Common myeloid progenitor, CD34-positive (primary cell): ENCODE measurements at regions not wholly inside any gene's neighbourhood (a gene's known extent, or its start where the extent isn't known, plus 50 kb on each side); places are given as distances from the start of the nearest gene placed in this dataset.

ENCODE experiments used
- CTCF ChIA-PET: fragments of 350-600 bp; sonication (Branson Sonifier 250); formaldehyde crosslinking; loops from one replicate; lab custom pipeline; 2021; ENCODE audit warnings: antibody characterized with exemption; lab: Charles Lee
- POLR2A ChIA-PET: fragments of 350-600 bp; sonication (Branson Sonifier 250); formaldehyde crosslinking; loops from one replicate; lab custom pipeline; 2021; ENCODE audit warnings: antibody characterized with exemption; lab: Charles Lee
- DNase-seq, 3 donors: peaks; one replicate each; pipeline versions ENCODE4 v3.0.0 to v3.0.0-alpha.2; 2013
- H3K27ac ChIP-seq, 2 experiments: 1 replicate in 1 of 2; 2 replicates in 1 of 2; pipeline ENCODE4 v1.7.0; 2013; ENCODE audit warnings: inconsistent platforms in 2 of 2, low read length in 2 of 2, mild to moderate bottlenecking in 2 of 2, low read depth in 1 of 2, moderate library complexity in 1 of 2; ENCODE audit not compliant: severe bottlenecking in 2 of 2, insufficient read depth in 1 of 2, poor library complexity in 1 of 2
- H3K27me3 ChIP-seq, 5 experiments: replicated peaks in 2 of 5; 1 replicate in 3 of 5; 2 replicates in 2 of 5; pipeline versions ENCODE4 v1.6.1 to v1.7.0; 2013; ENCODE audit warnings: low read length in 4 of 5, mild to moderate bottlenecking in 2 of 5, moderate library complexity in 2 of 5, inconsistent platforms in 1 of 5; ENCODE audit not compliant: insufficient read depth in 5 of 5, control insufficient read depth in 4 of 5
- H3K36me3 ChIP-seq, 4 experiments: 1 replicate in 2 of 4; 2 replicates in 2 of 4; pipeline versions ENCODE4 v1.6.1 to v1.7.0; 2013; ENCODE audit warnings: low read length in 3 of 4, control low read depth in 1 of 4, mild to moderate bottlenecking in 1 of 4; ENCODE audit not compliant: control insufficient read depth in 4 of 4, insufficient read depth in 4 of 4
- H3K4me1 ChIP-seq, 4 experiments: 1 replicate in 3 of 4; 2 replicates in 1 of 4; pipeline versions ENCODE4 v1.6.1 to v1.7.1; 2013; ENCODE audit warnings: low read length in 3 of 4, mild to moderate bottlenecking in 3 of 4, control low read depth in 1 of 4, inconsistent platforms in 1 of 4, moderate library complexity in 1 of 4; ENCODE audit not compliant: control insufficient read depth in 4 of 4, insufficient read depth in 4 of 4; ENCODE audit errors: control extremely low read depth in 1 of 4
- H3K4me3 ChIP-seq, 7 experiments: 1 replicate in 4 of 7; 2 replicates in 3 of 7; pipeline versions ENCODE4 v1.5.1 to v1.7.0; 2013; ENCODE audit warnings: mild to moderate bottlenecking in 7 of 7, low read length in 6 of 7, moderate library complexity in 6 of 7, inconsistent platforms in 2 of 7, low read depth in 2 of 7, control low read depth in 1 of 7; ENCODE audit not compliant: insufficient read depth in 4 of 7, control insufficient read depth in 1 of 7; ENCODE audit errors: extremely low read depth in 1 of 7
- H3K9me3 ChIP-seq, 5 experiments: 1 replicate in 4 of 5; 2 replicates in 1 of 5; pipeline versions ENCODE4 v1.6.1 to v1.7.1; 2013; ENCODE audit warnings: low read length in 4 of 5, mild to moderate bottlenecking in 2 of 5, inconsistent platforms in 1 of 5, low read depth in 1 of 5, moderate library complexity in 1 of 5; ENCODE audit not compliant: control insufficient read depth in 4 of 5, insufficient read depth in 2 of 5; ENCODE audit errors: control extremely low read depth in 1 of 5
- WGBS: methylation state at CpG from one replicate; pipeline ENCODE4 v1.1.5; 2013; ENCODE audit not compliant: insufficient coverage; 5-methylcytosine and 5-hydroxymethylcytosine counted together

- no peaks in the 10 kb centered on the region for H3K36me3 ChIP-seq
- H3K27ac ChIP-seq = no peak overlapping the region
- no peak for DNase-seq
- no peak overlapping the region for H3K4me3 ChIP-seq
- peaks cover 0 to 1% (median 0%) of the 10 kb centered on the region in 5 experiments for H3K9me3 ChIP-seq
- H3K4me1 ChIP-seq = no peaks in the 10 kb centered on the region
- no peaks in the 10 kb centered on the region for H3K27me3 ChIP-seq
- CTCF ChIA-PET = no interaction called here
- POLR2A ChIA-PET = no interaction called here
Measured at GRCh38 chr19:8908066-8908465, 75.9 kb downstream of the MBD3L1 start.

- 71% methylated on average over 3 of the region's 3 CpGs for WGBS
- peaks cover 0 to 3% (median 0%) of the 10 kb centered on the region in 5 experiments for H3K9me3 ChIP-seq
- ChIA-PET POLR2A (no interaction called here), CTCF (no interaction called here)
- H3K4me1 ChIP-seq = no peaks in the 10 kb centered on the region
- H3K4me3 ChIP-seq = no peak overlapping the region
- no peak overlapping the region for H3K27ac ChIP-seq
- peaks cover 0 to 4% (median 0%) of the 10 kb centered on the region in 5 experiments for H3K27me3 ChIP-seq
- no peaks in the 10 kb centered on the region for H3K36me3 ChIP-seq
- DNase-seq = no peak
Measured at GRCh38 chr19:8910775-8911414, 78.7 kb downstream of the MBD3L1 start.

GRCh38 chr19:8915997-8916396 lies 83.8 kb downstream of the MBD3L1 start:
- POLR2A ChIA-PET = no interaction called here
- 65% methylated on average over 4 of the region's 4 CpGs for WGBS
- Histone ChIP-seq H3K4me1 (no peaks in the 10 kb centered on the region), H3K27ac (no peak overlapping the region), H3K36me3 (no peaks in the 10 kb centered on the region), H3K9me3 (peaks cover 0 to 3% (median 0%) of the 10 kb centered on the region in 5 experiments), H3K4me3 (no peak overlapping the region), H3K27me3 (peaks cover 0 to 4% (median 0%) of the 10 kb centered on the region in 5 experiments)
- DNase-seq = no peak
- CTCF ChIA-PET = interaction anchor here (0.8 kb wide), 1 partner anchor 54 kb away, joined by 3 read pairs; no protein-coding TSS in a partner anchor

- Histone ChIP-seq H3K27ac (no peak overlapping the region), H3K27me3 (peaks cover 0 to 2% (median 0%) of the 10 kb centered on the region in 5 experiments), H3K4me1 (no peaks in the 10 kb centered on the region), H3K9me3 (no peaks in the 10 kb centered on the region), H3K4me3 (no peak overlapping the region), H3K36me3 (no peaks in the 10 kb centered on the region)
- DNase-seq = no peak
- ChIA-PET POLR2A (no interaction called here), CTCF (no interaction called here)
- WGBS = 62% methylated on average over 11 of the region's 11 CpGs
Measured at GRCh38 chr19:8922591-8922990, 87.6 kb downstream of the MUC16 start.

GRCh38 chr19:8924283-8924682 lies 85.9 kb downstream of the MUC16 start:
- Histone ChIP-seq H3K27me3 (no peaks in the 10 kb centered on the region), H3K27ac (no peak overlapping the region), H3K9me3 (no peaks in the 10 kb centered on the region), H3K4me3 (no peak overlapping the region), H3K36me3 (no peaks in the 10 kb centered on the region), H3K4me1 (no peaks in the 10 kb centered on the region)
- WGBS = 84% methylated on average over 9 of the region's 12 CpGs
- CTCF ChIA-PET = no interaction called here
- POLR2A ChIA-PET = no interaction called here
- no peak for DNase-seq

GRCh38 chr19:8926341-8926740 lies 83.9 kb downstream of the MUC16 start:
- H3K4me1 ChIP-seq = no peaks in the 10 kb centered on the region
- no peaks in the 10 kb centered on the region for H3K9me3 ChIP-seq
- WGBS = 100% methylated on average over 1 of the region's 6 CpGs
- H3K4me3 ChIP-seq = no peak overlapping the region
- CTCF ChIA-PET = no interaction called here
- POLR2A ChIA-PET = no interaction called here
- DNase-seq = no peak
- no peaks in the 10 kb centered on the region for H3K36me3 ChIP-seq
- H3K27me3 ChIP-seq = no peaks in the 10 kb centered on the region
- no peak overlapping the region for H3K27ac ChIP-seq

GRCh38 chr19:8935460-8935859 lies 74.7 kb downstream of the MUC16 start:
- POLR2A ChIA-PET = no interaction called here
- no peak for DNase-seq
- no peaks in the 10 kb centered on the region for H3K9me3 ChIP-seq

More at GRCh38 chr19:8935460-8935859, 74.7 kb downstream of the MUC16 start:
- CTCF ChIA-PET = no interaction called here
- no peaks in the 10 kb centered on the region for H3K4me1 ChIP-seq
- H3K27me3 ChIP-seq = no peaks in the 10 kb centered on the region
- no peaks in the 10 kb centered on the region for H3K36me3 ChIP-seq
- no peak overlapping the region for H3K27ac ChIP-seq
- no peak overlapping the region for H3K4me3 ChIP-seq
